ENCODE measurements at regions not wholly inside any gene's neighbourhood (a gene's known extent, or its start where the extent isn't known, plus 50 kb on each side); places are given as distances from the start of the nearest gene placed in this dataset.

- TF ChIP-seq, protein P1, sequence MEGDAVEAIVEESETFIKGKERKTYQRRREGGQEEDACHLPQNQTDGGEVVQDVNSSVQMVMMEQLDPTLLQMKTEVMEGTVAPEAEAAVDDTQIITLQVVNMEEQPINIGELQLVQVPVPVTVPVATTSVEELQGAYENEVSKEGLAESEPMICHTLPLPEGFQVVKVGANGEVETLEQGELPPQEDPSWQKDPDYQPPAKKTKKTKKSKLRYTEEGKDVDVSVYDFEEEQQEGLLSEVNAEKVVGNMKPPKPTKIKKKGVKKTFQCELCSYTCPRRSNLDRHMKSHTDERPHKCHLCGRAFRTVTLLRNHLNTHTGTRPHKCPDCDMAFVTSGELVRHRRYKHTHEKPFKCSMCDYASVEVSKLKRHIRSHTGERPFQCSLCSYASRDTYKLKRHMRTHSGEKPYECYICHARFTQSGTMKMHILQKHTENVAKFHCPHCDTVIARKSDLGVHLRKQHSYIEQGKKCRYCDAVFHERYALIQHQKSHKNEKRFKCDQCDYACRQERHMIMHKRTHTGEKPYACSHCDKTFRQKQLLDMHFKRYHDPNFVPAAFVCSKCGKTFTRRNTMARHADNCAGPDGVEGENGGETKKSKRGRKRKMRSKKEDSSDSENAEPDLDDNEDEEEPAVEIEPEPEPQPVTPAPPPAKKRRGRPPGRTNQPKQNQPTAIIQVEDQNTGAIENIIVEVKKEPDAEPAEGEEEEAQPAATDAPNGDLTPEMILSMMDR (conservative IDR thresholded peaks at IDR 0.05), result no peak
- no peak overlapping the region for H3K27ac ChIP-seq
These were observed 245.3 kb downstream of the HS3ST1 start for GRCh38 chr4:11183356-11183740.

DNA sequence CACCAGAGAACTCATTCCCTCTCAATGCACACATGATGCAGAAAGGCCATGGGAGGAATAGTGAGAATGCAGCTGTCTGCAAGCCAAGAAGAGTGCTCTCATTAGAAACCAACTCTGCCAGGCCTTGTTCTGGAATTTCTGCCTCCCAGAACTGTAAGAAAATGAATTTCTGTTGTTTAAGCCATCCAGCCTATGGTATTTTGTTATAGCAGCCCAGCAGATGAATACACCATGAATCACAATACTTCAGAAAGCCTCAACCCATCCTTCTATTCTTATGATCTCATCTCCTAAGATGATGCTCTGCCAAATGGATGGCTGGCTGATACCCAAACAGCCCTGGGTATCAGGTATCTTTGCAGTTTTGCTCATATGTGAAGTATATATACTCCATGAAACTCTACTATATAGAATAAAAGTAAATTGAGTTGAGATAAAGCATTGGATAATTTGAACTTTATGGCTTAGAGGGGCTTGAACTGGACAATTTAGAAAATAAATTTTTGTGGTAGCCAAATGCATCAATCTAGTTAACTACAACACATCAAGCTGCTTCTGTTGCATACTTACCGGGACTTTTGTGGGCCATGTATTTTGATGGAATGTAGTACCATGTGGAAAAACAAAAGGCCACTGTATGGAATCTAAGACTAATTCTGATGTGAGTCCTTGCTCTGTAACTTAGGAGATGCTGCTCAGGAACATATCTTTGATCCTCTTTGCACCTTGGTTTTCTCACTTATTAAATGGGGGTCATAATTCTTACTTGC is 245.9 kb downstream of the HS3ST1 start:
- TF ChIP-seq, protein P1 (conservative IDR thresholded peaks at IDR 0.05), result no peak
- no peak overlapping the region for H3K27ac ChIP-seq

DNA sequence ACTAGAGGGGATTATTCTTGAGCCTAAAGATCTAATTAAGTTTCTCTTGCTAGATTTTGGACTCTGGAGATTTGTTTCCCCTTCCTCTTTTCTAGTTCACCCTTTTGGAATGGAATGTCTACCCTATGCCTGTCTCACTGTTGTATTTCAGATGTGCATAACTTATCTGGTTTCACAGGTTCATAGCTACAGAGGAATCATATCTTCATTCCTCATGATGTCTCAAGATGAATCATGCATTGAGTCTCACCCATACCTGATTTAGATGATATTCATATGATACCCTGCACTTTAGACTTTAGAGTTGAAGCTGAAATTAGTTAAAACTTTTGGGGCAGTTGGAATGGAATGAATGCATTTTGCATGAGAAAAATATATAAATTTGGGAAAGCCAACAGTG is 246.7 kb downstream of the HS3ST1 start:
- TF ChIP-seq, protein P1 (conservative IDR thresholded peaks at IDR 0.05), result no peak
- H3K27ac ChIP-seq, result no peak overlapping the region

- H3K27ac ChIP-seq, result no peak overlapping the region
- TF ChIP-seq, protein P1 (conservative IDR thresholded peaks at IDR 0.05), result no peak
These were observed 248.9 kb downstream of the HS3ST1 start for GRCh38 chr4:11179796-11180195.

GRCh38 chr4:11178433-11178832 is 250.3 kb downstream of the HS3ST1 start:
- TF ChIP-seq, protein P1 (conservative IDR thresholded peaks at IDR 0.05), result no peak
- no peak overlapping the region for H3K27ac ChIP-seq

- H3K27ac ChIP-seq, result no peak overlapping the region
These were observed 253.3 kb downstream of the HS3ST1 start for GRCh38 chr4:11175374-11175773.

GRCh38 chr4:11166606-11167005 is 262.1 kb downstream of the HS3ST1 start:
- TF ChIP-seq, protein P1 (conservative IDR thresholded peaks at IDR 0.05), result no peak
- no peak overlapping the region for H3K27ac ChIP-seq

More at GRCh38 chr4:11175374-11175773, 253.3 kb downstream of the HS3ST1 start:
- TF ChIP-seq, protein P1 (conservative IDR thresholded peaks at IDR 0.05), result no peak
